GM19395 (cell line): ENCODE measurements at regions not wholly inside any gene's neighbourhood (a gene's known extent, or its start where the extent isn't known, plus 50 kb on each side); places are given as distances from the start of the nearest gene placed in this dataset.
"Not testable (repeated sequence)": the region's sequence is repeated elsewhere in the genome, so short reads cannot be mapped to it uniquely, and the experiment has no call there.

Experiments
- ATAC-seq: cut with Tn5 transposase; IDR thresholded peaks from one replicate; pipeline ENCODE4 v1.9.1; 2021; ENCODE audit warnings: mild to moderate bottlenecking, moderate library complexity; ENCODE audit not compliant: unreplicated experiment

DNA sequence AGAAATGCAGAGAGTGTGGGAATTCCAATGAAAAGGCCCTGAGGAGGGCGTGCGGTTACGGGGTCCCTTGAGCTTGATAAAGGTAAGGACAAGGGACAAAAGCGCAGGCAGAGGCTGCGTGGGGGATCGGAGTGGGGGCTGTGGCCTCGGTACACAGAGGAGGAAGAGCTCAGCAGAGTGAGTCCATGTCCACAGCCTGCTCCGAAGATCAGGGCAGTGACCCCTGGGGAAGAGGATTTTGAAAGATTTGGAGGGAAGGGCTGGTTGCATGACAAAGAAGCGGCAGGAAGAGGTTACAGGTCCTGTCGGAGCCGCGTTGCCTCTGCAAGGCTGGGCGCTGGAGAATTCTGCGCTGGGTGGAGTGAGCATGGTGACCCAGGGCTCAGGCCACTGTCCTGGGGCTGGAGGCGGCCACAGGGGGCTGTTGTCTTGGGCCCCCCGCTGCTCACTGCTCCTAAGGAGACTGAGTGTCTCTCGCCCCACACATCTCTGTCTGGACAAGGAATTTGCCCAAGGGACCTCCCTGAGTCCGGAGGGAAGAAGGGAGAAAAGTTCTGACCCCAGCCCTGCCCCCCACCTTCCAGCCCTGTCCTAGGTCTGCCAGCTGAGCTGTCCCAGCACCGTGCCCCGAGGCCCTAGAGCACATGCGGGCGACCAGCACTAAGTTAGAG is 69.8 kb upstream of the INSIG1 start:
- no peak for ATAC-seq

GRCh38 chr7:155228459-155228845 is 69.2 kb upstream of the INSIG1 start:
- ATAC-seq, result no peak

DNA sequence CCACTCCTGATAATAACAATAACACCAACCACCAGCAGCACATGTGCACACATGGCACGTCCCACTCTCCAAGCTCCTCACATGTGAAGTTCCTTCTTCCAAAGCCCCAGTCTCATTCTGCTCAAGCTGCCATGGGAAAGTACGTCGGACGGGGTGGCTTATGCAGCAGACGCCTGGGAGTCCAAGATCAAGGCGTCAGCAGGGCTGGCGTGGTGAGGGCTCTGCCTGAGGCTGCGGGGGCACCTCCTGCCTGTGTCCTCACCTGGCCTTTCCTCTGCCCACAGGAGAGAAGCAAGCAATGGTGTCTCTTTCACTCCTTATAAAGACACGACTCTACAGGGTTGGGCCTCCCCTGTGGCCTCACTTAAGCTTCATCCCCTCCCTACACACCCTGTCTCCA is 68.8 kb upstream of the INSIG1 start:
- no peak for ATAC-seq

DNA sequence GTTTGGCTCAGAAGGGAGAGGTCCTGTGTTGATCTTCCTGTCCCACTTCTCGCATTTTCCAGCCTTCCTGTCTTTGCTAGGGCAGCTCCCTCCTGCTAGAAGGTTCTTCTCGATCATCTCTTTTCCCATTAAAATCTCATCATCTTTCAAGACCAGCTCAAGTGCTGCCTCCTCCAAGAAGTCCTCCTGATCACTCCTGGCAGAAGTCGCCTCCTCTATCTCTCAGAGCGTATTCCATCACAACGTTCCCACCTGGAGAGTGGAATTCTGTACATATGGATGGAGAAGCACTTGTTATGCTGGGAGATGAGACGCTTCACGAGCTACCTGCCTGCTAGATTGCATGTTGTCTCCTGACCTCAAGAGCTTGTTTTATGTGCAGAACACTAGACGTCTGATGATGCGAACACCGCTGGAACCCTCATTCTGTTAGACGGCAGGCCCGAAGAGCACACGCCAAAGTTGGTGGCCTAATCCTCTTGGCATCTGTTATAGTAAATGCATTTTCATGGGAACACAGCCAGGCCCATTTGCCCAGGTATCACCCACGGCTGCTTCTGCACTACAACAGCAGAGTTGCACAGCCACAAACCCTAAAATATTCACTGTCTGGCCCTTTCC is 68.0 kb upstream of the INSIG1 start:
- ATAC-seq, result no peak

- ATAC-seq, result no peak
Observed at GRCh38 chr7:155230169-155230593, 67.5 kb upstream of the INSIG1 start.

DNA sequence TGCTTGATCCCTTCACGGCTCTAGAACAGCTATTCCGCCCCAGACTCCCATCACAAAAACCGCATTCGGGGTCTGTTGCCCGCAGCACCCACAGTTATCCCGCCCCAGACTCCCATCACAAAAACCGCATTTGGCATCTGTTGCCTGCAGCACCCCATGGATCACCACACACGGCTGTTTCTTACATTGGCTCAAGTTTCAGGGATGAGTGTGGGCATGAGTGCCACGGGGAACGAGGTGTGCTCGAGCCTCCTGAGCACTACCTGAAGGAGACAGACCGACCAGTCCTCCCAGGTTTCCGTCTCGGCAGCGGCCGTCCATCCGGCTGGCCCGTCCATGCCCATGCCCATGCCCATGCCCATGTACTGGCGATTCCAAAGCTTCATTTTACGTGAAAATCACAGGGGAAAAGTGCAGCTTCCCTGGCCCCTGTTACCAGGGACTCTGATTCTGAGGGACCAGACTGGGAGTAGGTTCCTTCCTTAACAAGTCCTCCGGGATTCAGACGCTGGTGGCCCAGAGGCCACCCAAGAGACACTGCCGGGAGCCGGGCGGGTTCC is 66.4 kb upstream of the INSIG1 start:
- no peak for ATAC-seq

GRCh38 chr7:155231941-155232340 is 65.7 kb upstream of the INSIG1 start:
- ATAC-seq, result no peak

DNA sequence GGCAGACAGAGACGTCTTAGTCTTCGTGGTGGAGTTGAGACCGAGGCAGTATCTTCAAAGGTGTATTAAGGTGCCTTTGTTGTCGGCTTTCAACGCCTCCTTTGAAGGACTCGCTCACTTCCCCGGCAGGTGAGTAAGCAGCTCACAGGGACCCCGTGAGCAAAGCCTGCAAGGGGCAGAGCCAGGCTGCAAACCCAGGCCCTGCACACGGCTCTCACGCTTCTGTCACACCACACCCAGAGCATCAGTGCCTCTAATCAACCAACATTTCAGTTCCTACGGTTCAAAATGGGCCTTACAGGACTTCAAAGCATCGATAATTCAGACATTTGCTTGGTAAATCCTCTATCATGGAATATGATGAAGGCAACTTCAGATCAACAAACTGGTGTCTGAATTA is 64.8 kb upstream of the INSIG1 start:
- no peak for ATAC-seq

- no peak for ATAC-seq
Observed at GRCh38 chr7:155233311-155234157, 64.1 kb upstream of the INSIG1 start.

- no peak for ATAC-seq
Observed at GRCh38 chr7:155234158-155234492, 63.6 kb upstream of the INSIG1 start.

DNA sequence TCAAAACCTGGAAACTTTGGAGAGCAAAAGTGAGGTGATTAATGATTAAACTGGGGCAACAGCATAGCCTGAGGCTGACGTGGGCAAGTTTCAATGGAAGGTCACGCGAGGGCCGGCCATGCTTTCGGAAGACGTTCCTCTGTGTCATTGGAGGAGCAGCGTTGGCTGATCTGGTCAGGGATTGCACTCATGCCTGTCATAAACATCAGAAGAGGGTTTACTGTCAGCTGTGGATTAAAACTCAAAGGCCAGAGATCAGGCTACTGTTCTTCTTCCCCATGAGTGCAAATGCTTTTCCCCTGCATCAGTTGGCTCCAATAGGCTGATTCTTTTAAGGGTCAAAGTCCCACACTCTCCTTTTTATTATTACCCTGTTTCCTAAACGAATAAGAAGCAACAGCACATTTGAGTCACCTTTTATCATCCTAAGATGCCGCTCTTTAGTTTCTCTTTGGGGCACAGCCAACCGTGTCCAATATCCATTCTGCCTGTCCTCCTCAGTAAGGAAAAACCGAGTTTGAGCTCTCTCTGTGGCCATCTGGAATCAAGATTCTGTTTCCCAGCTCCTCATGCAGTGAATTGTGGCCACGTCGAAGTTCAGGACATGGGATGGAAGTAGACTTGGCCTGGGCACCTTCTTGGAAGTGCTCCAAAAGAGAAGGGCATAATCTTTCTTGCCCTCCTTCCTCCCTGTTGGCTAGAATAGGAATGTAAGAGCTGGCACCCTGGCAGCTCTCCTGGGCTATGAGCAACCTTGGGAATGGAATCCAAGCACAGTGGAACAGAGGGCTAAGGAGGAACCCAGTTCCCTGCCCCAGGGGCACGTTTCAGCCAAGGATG is 62.5 kb upstream of the INSIG1 start:
- ATAC-seq, result no peak

- no peak for ATAC-seq
Observed at GRCh38 chr7:155236386-155236785, 61.3 kb upstream of the INSIG1 start.

DNA sequence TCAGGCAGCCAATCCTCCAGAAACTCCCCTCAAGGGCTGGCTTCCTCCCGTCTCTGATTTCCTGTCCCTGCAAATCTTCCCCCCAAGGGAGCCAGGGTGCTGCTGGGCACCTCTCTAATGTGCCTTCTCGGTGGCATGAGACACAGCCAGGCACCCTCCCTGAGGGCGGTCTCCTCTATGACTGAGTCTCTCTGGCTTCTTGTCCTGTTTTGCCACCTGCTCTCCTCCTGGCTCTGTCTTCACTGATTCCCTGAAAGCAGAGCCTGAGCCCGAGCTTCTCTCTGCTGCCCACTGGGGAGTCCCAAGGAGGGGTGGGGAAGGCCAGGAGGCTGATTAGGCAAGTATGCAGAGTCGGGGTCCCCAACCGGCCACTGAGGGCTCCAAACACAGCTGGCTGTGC is 60.4 kb upstream of the INSIG1 start:
- no peak for ATAC-seq

GRCh38 chr7:155237730-155238129 is 59.9 kb upstream of the INSIG1 start:
- no peak for ATAC-seq

- not testable (repeated sequence) for ATAC-seq
Observed at GRCh38 chr7:155239431-155240087, 58.1 kb upstream of the INSIG1 start.

- ATAC-seq, result no peak
Observed at GRCh38 chr7:155244675-155245074, 53.0 kb upstream of the INSIG1 start.

DNA sequence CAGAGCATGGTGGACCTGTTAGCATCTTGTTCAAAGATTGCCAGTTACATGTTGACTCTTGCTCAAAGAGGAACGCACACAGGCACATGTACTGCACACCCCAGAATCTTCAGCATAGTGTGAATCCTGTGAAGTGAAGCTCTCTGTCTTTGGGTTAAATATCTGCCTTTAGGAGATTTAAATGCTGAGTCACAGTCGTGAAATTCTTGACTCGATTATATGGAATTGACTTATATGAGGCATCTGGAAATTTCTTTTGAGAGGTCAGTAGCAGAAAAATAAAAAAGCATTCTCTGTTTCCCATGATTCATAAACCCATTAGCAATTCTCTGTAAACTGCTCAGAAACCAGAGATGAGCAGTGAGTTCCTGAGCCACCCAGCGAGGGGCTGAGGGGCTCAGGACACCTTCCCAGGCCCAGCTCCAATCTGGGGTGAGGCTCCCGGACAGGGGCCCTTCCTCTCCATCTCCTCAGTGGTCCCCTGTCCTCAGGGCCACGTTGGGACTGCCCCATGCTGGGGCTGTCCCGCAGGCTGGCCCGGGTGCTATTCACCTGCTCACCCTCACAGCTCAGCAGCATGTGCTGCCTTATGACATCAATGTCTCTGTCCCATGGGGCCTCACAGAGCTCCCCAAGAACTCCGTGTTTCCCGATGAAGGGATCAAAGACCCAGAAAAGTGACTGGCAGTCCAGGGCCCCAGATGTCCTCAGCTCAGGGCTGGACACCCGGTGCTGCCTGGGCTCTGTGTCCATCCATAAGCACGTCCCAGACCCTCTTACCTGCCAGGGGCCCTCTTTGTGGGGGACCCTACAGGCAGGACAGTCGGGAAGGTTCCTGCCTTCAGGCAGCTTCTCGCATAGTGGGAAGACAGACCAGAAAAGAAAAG is 50.0 kb upstream of the INSIG1 start:
- ATAC-seq, result no peak
